ENCODE measurements at regions not wholly inside any gene's neighbourhood (a gene's known extent, or its start where the extent isn't known, plus 50 kb on each side); places are given as distances from the start of the nearest gene placed in this dataset.

GRCh38 chr4:126250006-126250405, 935.3 kb downstream of the FAT4 start:
- H3K4me1 ChIP-seq (ENCODE audit: control insufficient read depth, insufficient read depth, low read length) = no peaks in the 10 kb centered on the region
- H3K9me3 ChIP-seq (replicated peaks; ENCODE audit: low read length) = no peaks in the 10 kb centered on the region
- no peaks in the 10 kb centered on the region for H3K27me3 ChIP-seq (ENCODE audit: control insufficient read depth, insufficient read depth, low read length)
- no peak overlapping the region for H3K4me2 ChIP-seq (ENCODE audit: low read length)
- no peak overlapping the region for H3K4me3 ChIP-seq (ENCODE audit: low read length)
- H3K9ac ChIP-seq (ENCODE audit: low read depth, low read length) = no peak overlapping the region
- H3K36me3 ChIP-seq (ENCODE audit: insufficient read depth, low read length) = no peaks in the 10 kb centered on the region

- Histone ChIP-seq H3K4me2 (ENCODE audit: low read length) (no peak overlapping the region), H3K27me3 (ENCODE audit: control insufficient read depth, insufficient read depth, low read length) (no peaks in the 10 kb centered on the region), H3K4me3 (ENCODE audit: low read length) (no peak overlapping the region), H3K36me3 (ENCODE audit: insufficient read depth, low read length) (no peaks in the 10 kb centered on the region), H3K4me1 (ENCODE audit: control insufficient read depth, insufficient read depth, low read length) (no peaks in the 10 kb centered on the region), H3K9ac (ENCODE audit: low read depth, low read length) (no peak overlapping the region), H3K9me3 (replicated peaks; ENCODE audit: low read length) (no peaks in the 10 kb centered on the region)
These were observed 936.4 kb downstream of the FAT4 start for GRCh38 chr4:126251169-126251568.

DNA sequence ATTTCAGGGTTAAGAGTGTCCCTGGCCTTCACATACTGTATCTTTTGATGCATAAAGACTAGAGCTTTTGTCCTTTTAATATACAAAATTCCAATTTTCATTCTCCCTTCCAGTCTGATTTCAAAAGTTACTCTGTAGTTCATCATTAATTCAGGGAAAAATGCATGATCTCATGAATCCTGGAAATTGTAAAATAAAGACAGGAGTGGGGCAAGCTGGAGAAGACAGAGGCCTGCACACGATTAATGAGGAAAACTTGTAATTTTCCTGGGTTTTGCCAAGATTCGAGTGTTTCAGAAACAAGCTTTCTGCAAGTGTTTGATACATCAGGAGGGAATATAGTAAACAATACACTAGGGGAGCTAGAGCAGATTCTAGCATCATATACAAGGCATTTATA, 947.9 kb downstream of the FAT4 start:
- Histone ChIP-seq H3K4me3 (ENCODE audit: low read length) (no peak overlapping the region), H3K4me1 (ENCODE audit: control insufficient read depth, insufficient read depth, low read length) (peaks cover 23% of the 10 kb centered on the region), H3K27me3 (ENCODE audit: control insufficient read depth, insufficient read depth, low read length) (no peaks in the 10 kb centered on the region), H3K9me3 (replicated peaks; ENCODE audit: low read length) (no peaks in the 10 kb centered on the region), H3K9ac (ENCODE audit: low read depth, low read length) (no peak overlapping the region), H3K36me3 (ENCODE audit: insufficient read depth, low read length) (no peaks in the 10 kb centered on the region), H3K4me2 (ENCODE audit: low read length) (no peak overlapping the region)

DNA sequence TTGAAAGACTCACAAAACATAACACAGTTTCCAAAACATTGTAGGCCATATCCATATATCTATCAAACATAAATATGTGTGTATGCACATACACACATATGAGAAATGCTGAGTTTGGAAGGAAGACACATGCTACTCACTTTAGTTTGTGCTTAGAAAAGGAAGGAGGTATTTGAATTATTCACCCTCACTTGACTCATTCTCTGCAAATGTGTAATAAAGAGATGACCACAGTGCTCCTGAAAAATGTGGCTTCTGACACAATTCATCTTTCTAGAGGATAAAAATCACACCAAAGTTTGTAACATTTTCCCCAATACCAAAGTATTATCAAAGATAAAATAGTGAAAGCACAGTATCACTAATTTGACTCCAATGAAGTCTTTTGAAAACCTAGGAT, 950.1 kb downstream of the FAT4 start:
- H3K4me2 ChIP-seq (ENCODE audit: low read length) = no peak overlapping the region
- H3K9me3 ChIP-seq (replicated peaks; ENCODE audit: low read length) = no peaks in the 10 kb centered on the region
- H3K4me3 ChIP-seq (ENCODE audit: low read length) = no peak overlapping the region
- H3K36me3 ChIP-seq (ENCODE audit: insufficient read depth, low read length) = no peaks in the 10 kb centered on the region
- peaks cover 30% of the 10 kb centered on the region for H3K4me1 ChIP-seq (ENCODE audit: control insufficient read depth, insufficient read depth, low read length)
- H3K9ac ChIP-seq (ENCODE audit: low read depth, low read length) = no peak overlapping the region
- H3K27me3 ChIP-seq (ENCODE audit: control insufficient read depth, insufficient read depth, low read length) = no peaks in the 10 kb centered on the region

DNA sequence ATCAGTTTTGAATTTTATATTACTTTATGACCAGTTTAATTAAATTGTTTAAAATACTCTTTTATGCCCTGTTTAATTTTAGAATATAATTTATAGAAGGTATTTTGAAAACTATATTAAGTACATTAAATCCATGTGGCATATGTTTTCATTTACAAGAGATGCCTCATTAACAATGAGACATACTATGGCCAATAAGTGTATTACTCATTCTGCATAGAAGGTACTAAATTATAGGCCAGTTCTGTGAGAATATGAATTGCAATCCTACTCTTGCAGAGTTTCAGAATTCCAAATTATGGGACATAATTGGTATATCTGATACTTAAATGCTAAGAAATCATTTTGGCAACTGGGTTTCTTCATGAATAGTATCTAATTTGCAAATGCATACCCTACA, 951.1 kb downstream of the FAT4 start:
- Histone ChIP-seq H3K36me3 (ENCODE audit: insufficient read depth, low read length) (no peaks in the 10 kb centered on the region), H3K4me3 (ENCODE audit: low read length) (no peak overlapping the region), H3K27me3 (ENCODE audit: control insufficient read depth, insufficient read depth, low read length) (no peaks in the 10 kb centered on the region), H3K4me1 (ENCODE audit: control insufficient read depth, insufficient read depth, low read length) (peaks cover 30% of the 10 kb centered on the region), H3K9me3 (replicated peaks; ENCODE audit: low read length) (no peaks in the 10 kb centered on the region), H3K9ac (ENCODE audit: low read depth, low read length) (no peak overlapping the region), H3K4me2 (ENCODE audit: low read length) (no peak overlapping the region)

- Histone ChIP-seq H3K9ac (ENCODE audit: low read depth, low read length) (no peak overlapping the region), H3K36me3 (ENCODE audit: insufficient read depth, low read length) (no peaks in the 10 kb centered on the region), H3K4me1 (ENCODE audit: control insufficient read depth, insufficient read depth, low read length) (peaks cover 30% of the 10 kb centered on the region), H3K4me2 (ENCODE audit: low read length) (no peak overlapping the region), H3K9me3 (replicated peaks; ENCODE audit: low read length) (no peaks in the 10 kb centered on the region), H3K4me3 (ENCODE audit: low read length) (no peak overlapping the region), H3K27me3 (ENCODE audit: control insufficient read depth, insufficient read depth, low read length) (no peaks in the 10 kb centered on the region)
These were observed 952.9 kb downstream of the FAT4 start for GRCh38 chr4:126267689-126268088.

GRCh38 chr4:126268106-126268505, 953.4 kb downstream of the FAT4 start:
- peaks cover 30% of the 10 kb centered on the region for H3K4me1 ChIP-seq (ENCODE audit: control insufficient read depth, insufficient read depth, low read length)
- H3K27me3 ChIP-seq (ENCODE audit: control insufficient read depth, insufficient read depth, low read length) = no peaks in the 10 kb centered on the region
- H3K4me2 ChIP-seq (ENCODE audit: low read length) = no peak overlapping the region
- H3K36me3 ChIP-seq (ENCODE audit: insufficient read depth, low read length) = no peaks in the 10 kb centered on the region
- H3K9ac ChIP-seq (ENCODE audit: low read depth, low read length) = no peak overlapping the region
- H3K9me3 ChIP-seq (replicated peaks; ENCODE audit: low read length) = no peaks in the 10 kb centered on the region
- H3K4me3 ChIP-seq (ENCODE audit: low read length) = no peak overlapping the region

GRCh38 chr4:126269106-126269505, 954.4 kb downstream of the FAT4 start:
- no peaks in the 10 kb centered on the region for H3K27me3 ChIP-seq (ENCODE audit: control insufficient read depth, insufficient read depth, low read length)
- H3K36me3 ChIP-seq (ENCODE audit: insufficient read depth, low read length) = no peaks in the 10 kb centered on the region
- peaks cover 30% of the 10 kb centered on the region for H3K4me1 ChIP-seq (ENCODE audit: control insufficient read depth, insufficient read depth, low read length)
- no peaks in the 10 kb centered on the region for H3K9me3 ChIP-seq (replicated peaks; ENCODE audit: low read length)
- no peak overlapping the region for H3K4me3 ChIP-seq (ENCODE audit: low read length)
- no peak overlapping the region for H3K9ac ChIP-seq (ENCODE audit: low read depth, low read length)
- no peak overlapping the region for H3K4me2 ChIP-seq (ENCODE audit: low read length)

GRCh38 chr4:126271292-126271691, 956.5 kb downstream of the FAT4 start:
- H3K27me3 ChIP-seq (ENCODE audit: control insufficient read depth, insufficient read depth, low read length) = no peaks in the 10 kb centered on the region
- H3K4me1 ChIP-seq (ENCODE audit: control insufficient read depth, insufficient read depth, low read length) = peaks cover 11% of the 10 kb centered on the region
- no peak overlapping the region for H3K9ac ChIP-seq (ENCODE audit: low read depth, low read length)
- H3K4me3 ChIP-seq (ENCODE audit: low read length) = no peak overlapping the region
- no peak overlapping the region for H3K4me2 ChIP-seq (ENCODE audit: low read length)
- no peaks in the 10 kb centered on the region for H3K9me3 ChIP-seq (replicated peaks; ENCODE audit: low read length)
- H3K36me3 ChIP-seq (ENCODE audit: insufficient read depth, low read length) = no peaks in the 10 kb centered on the region

GRCh38 chr4:126273746-126274145, 959.0 kb downstream of the FAT4 start:
- Histone ChIP-seq H3K36me3 (ENCODE audit: insufficient read depth, low read length) (no peaks in the 10 kb centered on the region), H3K27me3 (ENCODE audit: control insufficient read depth, insufficient read depth, low read length) (no peaks in the 10 kb centered on the region), H3K4me1 (ENCODE audit: control insufficient read depth, insufficient read depth, low read length) (peaks cover 5% of the 10 kb centered on the region), H3K4me3 (ENCODE audit: low read length) (no peak overlapping the region), H3K4me2 (ENCODE audit: low read length) (no peak overlapping the region), H3K9me3 (replicated peaks; ENCODE audit: low read length) (no peaks in the 10 kb centered on the region), H3K9ac (ENCODE audit: low read depth, low read length) (no peak overlapping the region)

DNA sequence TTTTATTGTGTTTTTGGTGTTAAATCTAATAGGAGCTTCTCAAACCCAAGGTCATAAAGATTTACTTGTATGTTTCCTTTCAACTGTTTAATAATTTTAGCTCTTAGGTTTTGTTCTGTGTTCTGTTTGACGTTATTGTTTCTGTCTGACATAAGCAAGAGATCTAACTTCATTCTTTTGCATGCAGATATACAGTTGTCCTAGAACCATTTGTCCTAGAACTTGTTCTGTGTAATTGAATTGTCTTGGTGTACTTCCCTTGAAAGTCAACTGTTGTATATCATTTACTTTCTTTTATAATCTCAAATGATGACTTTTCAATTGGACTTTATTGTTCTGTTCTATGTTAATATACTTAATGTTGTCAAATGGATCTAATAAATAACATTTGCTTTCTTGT, 977.1 kb downstream of the FAT4 start:
- H3K4me3 ChIP-seq (ENCODE audit: low read length) = no peak overlapping the region
- no peaks in the 10 kb centered on the region for H3K27me3 ChIP-seq (ENCODE audit: control insufficient read depth, insufficient read depth, low read length)
- no peaks in the 10 kb centered on the region for H3K4me1 ChIP-seq (ENCODE audit: control insufficient read depth, insufficient read depth, low read length)
- H3K36me3 ChIP-seq (ENCODE audit: insufficient read depth, low read length) = no peaks in the 10 kb centered on the region
- H3K9me3 ChIP-seq (replicated peaks; ENCODE audit: low read length) = no peaks in the 10 kb centered on the region
- H3K9ac ChIP-seq (ENCODE audit: low read depth, low read length) = no peak overlapping the region
- no peak overlapping the region for H3K4me2 ChIP-seq (ENCODE audit: low read length)

DNA sequence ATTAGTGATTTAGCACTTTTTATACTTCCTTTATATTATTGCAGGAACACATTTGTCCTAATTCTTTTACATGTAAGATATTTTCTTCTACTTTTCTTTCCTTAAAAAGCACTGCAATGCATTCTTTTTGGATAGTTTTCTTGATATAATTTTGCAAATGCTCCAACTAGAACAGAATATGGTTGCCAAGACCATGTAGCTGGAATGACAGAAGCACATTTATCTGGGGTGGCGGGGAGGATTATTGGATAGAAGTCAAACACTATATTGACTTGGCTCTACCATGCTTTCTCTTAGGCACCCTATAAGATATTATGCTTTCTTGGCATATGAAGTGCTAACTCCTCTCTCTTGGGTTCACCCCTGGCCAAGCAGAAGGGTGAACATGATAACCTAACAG, 983.5 kb downstream of the FAT4 start:
- Histone ChIP-seq H3K4me3 (ENCODE audit: low read length) (no peak overlapping the region), H3K9me3 (replicated peaks; ENCODE audit: low read length) (peaks cover 4% of the 10 kb centered on the region), H3K36me3 (ENCODE audit: insufficient read depth, low read length) (no peaks in the 10 kb centered on the region), H3K4me1 (ENCODE audit: control insufficient read depth, insufficient read depth, low read length) (no peaks in the 10 kb centered on the region), H3K27me3 (ENCODE audit: control insufficient read depth, insufficient read depth, low read length) (no peaks in the 10 kb centered on the region), H3K4me2 (ENCODE audit: low read length) (no peak overlapping the region), H3K9ac (ENCODE audit: low read depth, low read length) (no peak overlapping the region)

All from skeletal muscle satellite cell (primary cell).